Liver (tissue), 7 donors: ENCODE measurements at regions not wholly inside any gene's neighbourhood (a gene's known extent, or its start where the extent isn't known, plus 50 kb on each side); places are given as distances from the start of the nearest gene placed in this dataset.

ENCODE experiments used
- DNase-seq: peaks from one replicate; pipeline ENCODE4 v3.0.0-alpha.2; 2017; ENCODE audit warnings: low spot score
- H3K27ac ChIP-seq, 2 donors: one replicate each; pipeline ENCODE4 v1.7.0; 2013; ENCODE audit warnings: inconsistent platforms in 2 of 2, low read length in 2 of 2, control low read depth in 1 of 2, low read depth in 1 of 2, mild to moderate bottlenecking in 1 of 2
- H3K27me3 ChIP-seq, 4 donors: one replicate each; pipeline versions ENCODE4 v1.6.1 to v1.7.0; 2013; ENCODE audit warnings: low read length in 3 of 4, inconsistent platforms in 1 of 4, mild to moderate bottlenecking in 1 of 4, moderate library complexity in 1 of 4; ENCODE audit not compliant: control insufficient read depth in 4 of 4, insufficient read depth in 4 of 4
- H3K36me3 ChIP-seq, 4 donors: one replicate each; pipeline versions ENCODE4 v1.6.1 to v1.7.0; 2013; ENCODE audit warnings: low read length in 3 of 4, mild to moderate bottlenecking in 3 of 4, low read depth in 1 of 4, moderate library complexity in 1 of 4; ENCODE audit not compliant: control insufficient read depth in 4 of 4, insufficient read depth in 3 of 4
- H3K4me1 ChIP-seq, 4 donors: one replicate each; pipeline versions ENCODE4 v1.6.1 to v1.7.0; 2013; ENCODE audit warnings: low read length in 3 of 4, mild to moderate bottlenecking in 3 of 4, moderate library complexity in 1 of 4; ENCODE audit not compliant: control insufficient read depth in 4 of 4, insufficient read depth in 4 of 4
- H3K4me3 ChIP-seq, 3 donors: one replicate each; pipeline versions ENCODE4 v1.6.1 to v1.7.0; 2013; ENCODE audit warnings: low read length in 3 of 3, control low read depth in 1 of 3, low read depth in 1 of 3, mild to moderate bottlenecking in 1 of 3
- H3K9ac ChIP-seq, 2 donors: one replicate each; pipeline ENCODE4 v1.7.0; 2013; ENCODE audit warnings: low read length in 2 of 2, mild to moderate bottlenecking in 2 of 2, moderate library complexity in 2 of 2, control low read depth in 1 of 2, low read depth in 1 of 2
- H3K9me3 ChIP-seq, 4 donors: one replicate each; pipeline versions ENCODE4 v1.6.1 to v1.7.0; 2013; ENCODE audit warnings: low read length in 3 of 4; ENCODE audit not compliant: control insufficient read depth in 4 of 4
- FOXA1 ChIP-seq: IDR thresholded peaks from 2 replicates; pipeline ENCODE4 v1.6.1; 2016; ENCODE audit warnings: antibody characterized with exemption
- GABPA ChIP-seq, 2 donors: IDR thresholded peaks in 1 of 2; conservative IDR thresholded peaks in 1 of 2; 2 replicates each; pipeline ENCODE4 v1.6.1; 2016; ENCODE audit warnings: antibody characterized with exemption in 2 of 2, mild to moderate bottlenecking in 1 of 2, moderate library complexity in 1 of 2
- HNF4A ChIP-seq, 2 donors: conservative IDR thresholded peaks; 2 replicates each; pipeline ENCODE4 v1.6.1; 2016; ENCODE audit warnings: antibody characterized with exemption in 2 of 2, mild to moderate bottlenecking in 2 of 2
- HNF4G ChIP-seq: IDR thresholded peaks from 2 replicates; pipeline ENCODE4 v1.6.1; 2016; ENCODE audit warnings: antibody characterized with exemption
- NR2F2 ChIP-seq: IDR thresholded peaks from 2 replicates; pipeline ENCODE4 v1.6.1; 2016; ENCODE audit warnings: antibody characterized with exemption
- RAD21 ChIP-seq, 2 donors: IDR thresholded peaks; 2 replicates each; pipeline ENCODE4 v1.6.1; 2016; ENCODE audit warnings: antibody characterized with exemption in 2 of 2, mild to moderate bottlenecking in 2 of 2
- RXRA ChIP-seq, 2 donors: IDR thresholded peaks; 2 replicates each; pipeline ENCODE4 v1.6.1; 2017 to 2018; ENCODE audit warnings: antibody characterized with exemption in 2 of 2, mild to moderate bottlenecking in 1 of 2
- SP1 ChIP-seq: IDR thresholded peaks from 2 replicates; pipeline ENCODE4 v1.6.1; 2018; ENCODE audit warnings: antibody characterized with exemption, mild to moderate bottlenecking
- TAF1 ChIP-seq: conservative IDR thresholded peaks from 2 replicates; pipeline ENCODE4 v1.6.1; 2016; ENCODE audit warnings: antibody characterized with exemption, mild to moderate bottlenecking
- WGBS: extraction: QIAGEN DNeasy Blood & Tissue Kit; methylation state at CpG from one replicate; pipeline ENCODE4 v1.1.7; 2013; 5-methylcytosine and 5-hydroxymethylcytosine counted together
- TF ChIP-seq, protein P1 (sequence below): IDR thresholded peaks from 2 replicates; pipeline ENCODE4 v1.6.1; 2016; ENCODE audit warnings: antibody characterized with exemption
- TF ChIP-seq, protein P2 (sequence below): IDR thresholded peaks from 2 replicates; pipeline ENCODE4 v1.6.1; 2016; ENCODE audit warnings: antibody characterized with exemption, mild to moderate bottlenecking
- donor health status: healthy.
- donor health status: healthy.
- donor health status: healthy.
- donor health status: healthy.

DNA sequence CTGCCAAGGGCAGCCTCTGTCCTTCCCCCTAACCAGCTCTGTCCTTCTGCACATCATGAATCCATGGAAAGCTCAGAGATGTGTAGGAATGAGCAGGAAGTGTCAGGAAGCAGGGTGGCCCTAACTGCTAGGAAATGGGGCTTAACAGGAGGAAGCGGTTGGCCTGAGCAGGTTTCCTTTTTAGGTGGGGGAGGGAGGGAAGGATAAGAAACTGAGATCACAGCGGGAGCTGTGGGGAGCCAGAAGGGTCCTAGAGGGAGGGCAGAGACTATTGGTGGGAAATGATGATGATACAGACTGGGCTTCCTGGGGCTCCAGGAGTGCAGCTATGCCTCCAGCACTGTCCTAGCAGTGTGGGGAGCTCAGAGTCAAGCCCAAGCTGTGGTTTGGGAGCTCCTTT, 182.0 kb downstream of the SH3BP4 start:
- no peaks in the 10 kb centered on the region for H3K9me3 ChIP-seq
- 84% methylated on average over 2 of the region's 2 CpGs for WGBS
- H3K36me3 ChIP-seq, result no peaks in the 10 kb centered on the region
- H3K27me3 ChIP-seq, result no peaks in the 10 kb centered on the region
- TF ChIP-seq RAD21 (IDR thresholded peaks at IDR 0.05) (no peak), RXRA (IDR thresholded peaks at IDR 0.05) (no peak), GABPA (IDR thresholded peaks at IDR 0.05 in 1 of 2, conservative IDR thresholded peaks at IDR 0.05 in 1 of 2) (no peak), FOXA1 (no peak)
- TF ChIP-seq, protein P1, sequence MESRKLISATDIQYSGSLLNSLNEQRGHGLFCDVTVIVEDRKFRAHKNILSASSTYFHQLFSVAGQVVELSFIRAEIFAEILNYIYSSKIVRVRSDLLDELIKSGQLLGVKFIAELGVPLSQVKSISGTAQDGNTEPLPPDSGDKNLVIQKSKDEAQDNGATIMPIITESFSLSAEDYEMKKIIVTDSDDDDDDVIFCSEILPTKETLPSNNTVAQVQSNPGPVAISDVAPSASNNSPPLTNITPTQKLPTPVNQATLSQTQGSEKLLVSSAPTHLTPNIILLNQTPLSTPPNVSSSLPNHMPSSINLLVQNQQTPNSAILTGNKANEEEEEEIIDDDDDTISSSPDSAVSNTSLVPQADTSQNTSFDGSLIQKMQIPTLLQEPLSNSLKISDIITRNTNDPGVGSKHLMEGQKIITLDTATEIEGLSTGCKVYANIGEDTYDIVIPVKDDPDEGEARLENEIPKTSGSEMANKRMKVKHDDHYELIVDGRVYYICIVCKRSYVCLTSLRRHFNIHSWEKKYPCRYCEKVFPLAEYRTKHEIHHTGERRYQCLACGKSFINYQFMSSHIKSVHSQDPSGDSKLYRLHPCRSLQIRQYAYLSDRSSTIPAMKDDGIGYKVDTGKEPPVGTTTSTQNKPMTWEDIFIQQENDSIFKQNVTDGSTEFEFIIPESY, result no peak
- H3K9ac ChIP-seq, result no peak overlapping the region
- H3K27ac ChIP-seq, result no peak overlapping the region
- no peak for DNase-seq
- H3K4me1 ChIP-seq, result no peaks in the 10 kb centered on the region
- H3K4me3 ChIP-seq, result no peak overlapping the region

DNA sequence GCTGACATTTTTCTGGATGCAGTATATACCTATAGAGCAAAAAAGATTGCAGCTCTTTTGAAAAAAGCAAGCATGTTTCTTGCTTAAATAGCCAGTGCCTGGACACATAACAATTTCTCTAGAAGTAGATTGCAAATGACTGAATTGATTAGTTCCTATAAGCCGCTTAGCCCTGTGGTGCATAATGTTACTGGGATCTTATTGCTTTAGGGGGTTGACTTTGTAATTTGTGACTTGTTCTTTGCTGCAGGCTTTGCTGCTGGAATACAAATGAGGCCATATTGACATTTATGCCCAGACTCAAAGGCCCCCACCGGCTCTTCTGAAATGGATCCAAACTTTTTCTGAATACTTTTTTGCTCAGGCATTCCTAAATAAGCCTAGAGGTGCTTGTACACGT, 182.6 kb downstream of the SH3BP4 start:
- TF ChIP-seq SP1 (no peak), HNF4A (conservative IDR thresholded peaks at IDR 0.05) (no peak)
- no peak for DNase-seq
- H3K27me3 ChIP-seq, result no peaks in the 10 kb centered on the region
- H3K9ac ChIP-seq, result no peak overlapping the region
- H3K36me3 ChIP-seq, result no peaks in the 10 kb centered on the region
- H3K4me1 ChIP-seq, result no peaks in the 10 kb centered on the region
- H3K9me3 ChIP-seq, result no peaks in the 10 kb centered on the region
- WGBS, result 91% methylated on average over 3 of the region's 3 CpGs
- no peak overlapping the region for H3K27ac ChIP-seq
- no peak overlapping the region for H3K4me3 ChIP-seq

DNA sequence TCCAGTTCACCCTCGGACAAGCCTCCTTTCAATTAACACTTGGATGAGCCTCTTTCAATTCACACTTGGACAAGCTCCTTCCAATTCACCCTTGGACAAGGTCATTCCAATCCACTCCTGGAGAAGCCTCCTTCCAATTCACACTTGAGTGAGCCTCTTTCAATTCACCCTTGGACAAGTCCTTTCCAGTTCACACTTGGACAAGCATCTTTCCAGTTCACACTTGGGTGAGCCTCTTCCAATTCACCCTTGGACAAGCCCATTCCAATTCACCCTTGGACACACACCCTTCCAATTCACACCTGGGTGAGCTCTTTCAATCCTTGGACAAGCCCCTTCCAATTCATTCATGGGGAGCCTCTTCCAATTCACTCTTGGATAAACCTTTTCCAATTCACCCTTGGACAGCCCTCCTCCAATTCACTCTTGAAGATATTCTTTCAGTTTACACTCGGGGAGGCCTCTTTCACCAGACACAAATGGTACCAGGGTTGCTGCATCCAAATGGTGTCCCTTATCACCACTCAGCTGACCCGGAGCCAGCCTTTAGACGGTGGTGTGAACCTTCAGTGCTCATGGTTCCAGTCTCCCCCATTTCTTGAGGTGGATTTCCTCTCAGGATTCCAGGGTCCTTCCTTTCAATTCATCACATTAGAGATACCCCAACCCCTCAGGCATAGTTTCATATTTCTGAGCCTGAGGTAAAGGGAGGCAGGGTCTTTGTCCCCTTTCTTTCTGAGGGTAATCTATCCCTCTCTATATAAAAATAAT, 183.6 kb downstream of the SH3BP4 start:
- Histone ChIP-seq H3K4me1 (no peaks in the 10 kb centered on the region), H3K36me3 (no peaks in the 10 kb centered on the region), H3K9me3 (no peaks in the 10 kb centered on the region), H3K27me3 (no peaks in the 10 kb centered on the region), H3K27ac (no peak overlapping the region), H3K4me3 (no peak overlapping the region), H3K9ac (no peak overlapping the region)
- DNase-seq, result no peak
- 94% methylated on average over 4 of the region's 4 CpGs for WGBS
- TF ChIP-seq TAF1 (no peak), NR2F2 (no peak), HNF4G (no peak)
- TF ChIP-seq, protein P2, sequence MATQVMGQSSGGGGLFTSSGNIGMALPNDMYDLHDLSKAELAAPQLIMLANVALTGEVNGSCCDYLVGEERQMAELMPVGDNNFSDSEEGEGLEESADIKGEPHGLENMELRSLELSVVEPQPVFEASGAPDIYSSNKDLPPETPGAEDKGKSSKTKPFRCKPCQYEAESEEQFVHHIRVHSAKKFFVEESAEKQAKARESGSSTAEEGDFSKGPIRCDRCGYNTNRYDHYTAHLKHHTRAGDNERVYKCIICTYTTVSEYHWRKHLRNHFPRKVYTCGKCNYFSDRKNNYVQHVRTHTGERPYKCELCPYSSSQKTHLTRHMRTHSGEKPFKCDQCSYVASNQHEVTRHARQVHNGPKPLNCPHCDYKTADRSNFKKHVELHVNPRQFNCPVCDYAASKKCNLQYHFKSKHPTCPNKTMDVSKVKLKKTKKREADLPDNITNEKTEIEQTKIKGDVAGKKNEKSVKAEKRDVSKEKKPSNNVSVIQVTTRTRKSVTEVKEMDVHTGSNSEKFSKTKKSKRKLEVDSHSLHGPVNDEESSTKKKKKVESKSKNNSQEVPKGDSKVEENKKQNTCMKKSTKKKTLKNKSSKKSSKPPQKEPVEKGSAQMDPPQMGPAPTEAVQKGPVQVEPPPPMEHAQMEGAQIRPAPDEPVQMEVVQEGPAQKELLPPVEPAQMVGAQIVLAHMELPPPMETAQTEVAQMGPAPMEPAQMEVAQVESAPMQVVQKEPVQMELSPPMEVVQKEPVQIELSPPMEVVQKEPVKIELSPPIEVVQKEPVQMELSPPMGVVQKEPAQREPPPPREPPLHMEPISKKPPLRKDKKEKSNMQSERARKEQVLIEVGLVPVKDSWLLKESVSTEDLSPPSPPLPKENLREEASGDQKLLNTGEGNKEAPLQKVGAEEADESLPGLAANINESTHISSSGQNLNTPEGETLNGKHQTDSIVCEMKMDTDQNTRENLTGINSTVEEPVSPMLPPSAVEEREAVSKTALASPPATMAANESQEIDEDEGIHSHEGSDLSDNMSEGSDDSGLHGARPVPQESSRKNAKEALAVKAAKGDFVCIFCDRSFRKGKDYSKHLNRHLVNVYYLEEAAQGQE, result no peak
